Activated T-cell treated with anti-CD3 and anti-CD28 coated beads for 1 hour (primary cell): ENCODE measurements at regions not wholly inside any gene's neighbourhood (a gene's known extent, or its start where the extent isn't known, plus 50 kb on each side); places are given as distances from the start of the nearest gene placed in this dataset.

Experiments
- DNase-seq: peaks from one replicate; pipeline ENCODE4 v3.0.0-alpha.2; 2020; ENCODE audit warnings: low read depth

DNA sequence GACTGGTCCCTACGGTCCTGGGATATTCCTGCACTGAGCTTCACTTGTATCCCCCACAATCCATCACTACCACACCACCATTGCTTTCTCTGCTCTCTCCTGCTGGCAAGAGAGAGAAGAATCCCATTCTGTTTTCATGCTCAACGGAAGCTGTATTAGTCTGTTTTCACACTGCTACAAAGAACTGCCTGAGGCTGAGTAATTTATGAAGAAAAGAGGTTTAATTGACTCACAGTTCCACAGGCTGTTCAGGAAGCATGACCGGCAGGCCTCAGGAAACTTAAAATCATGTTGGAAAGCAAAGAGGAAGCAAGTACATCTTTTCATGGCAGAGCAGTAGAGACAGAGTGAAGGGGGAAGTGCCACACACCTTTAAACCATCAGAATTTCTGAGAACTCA lies 260.4 kb upstream of the LYZL1 start:
- DNase-seq = no peak

DNA sequence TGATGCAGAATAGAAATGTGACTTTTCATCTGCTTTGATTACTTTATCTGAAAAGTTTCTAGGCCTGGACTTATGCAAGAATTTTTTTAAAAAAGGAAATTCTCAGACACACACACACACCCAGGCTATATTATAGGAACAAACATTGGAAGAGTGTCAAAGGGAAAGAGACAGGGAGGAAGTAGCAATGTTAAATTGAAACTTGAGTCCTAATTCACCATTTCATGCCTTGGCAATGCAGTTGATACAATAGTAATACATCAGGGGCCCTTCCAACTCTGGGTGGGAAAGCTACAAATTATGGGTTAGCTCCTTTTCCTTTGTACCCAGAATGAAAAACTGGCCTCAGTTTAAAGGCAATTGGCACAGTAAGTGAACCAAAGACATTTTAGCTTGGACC lies 258.0 kb upstream of the LYZL1 start:
- DNase-seq = no peak

DNA sequence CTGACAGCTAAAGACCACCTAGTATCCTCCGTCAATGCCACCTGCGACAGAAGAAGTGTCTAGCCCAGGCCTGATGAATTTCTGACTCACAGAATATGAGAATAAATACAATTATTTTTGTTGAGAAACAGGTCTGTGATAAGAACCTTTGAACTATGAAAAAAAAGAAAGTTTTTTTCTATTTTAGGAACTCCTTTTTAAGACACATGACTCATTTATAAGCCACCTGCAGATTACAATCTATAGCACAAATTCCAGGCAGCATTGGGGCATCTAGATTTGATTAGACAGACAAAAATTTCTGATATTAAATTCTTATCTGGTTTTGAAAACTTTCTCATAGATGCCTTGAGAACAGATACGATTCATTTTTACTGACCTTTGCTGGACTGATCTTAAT lies 256.7 kb upstream of the LYZL1 start:
- no peak for DNase-seq

DNA sequence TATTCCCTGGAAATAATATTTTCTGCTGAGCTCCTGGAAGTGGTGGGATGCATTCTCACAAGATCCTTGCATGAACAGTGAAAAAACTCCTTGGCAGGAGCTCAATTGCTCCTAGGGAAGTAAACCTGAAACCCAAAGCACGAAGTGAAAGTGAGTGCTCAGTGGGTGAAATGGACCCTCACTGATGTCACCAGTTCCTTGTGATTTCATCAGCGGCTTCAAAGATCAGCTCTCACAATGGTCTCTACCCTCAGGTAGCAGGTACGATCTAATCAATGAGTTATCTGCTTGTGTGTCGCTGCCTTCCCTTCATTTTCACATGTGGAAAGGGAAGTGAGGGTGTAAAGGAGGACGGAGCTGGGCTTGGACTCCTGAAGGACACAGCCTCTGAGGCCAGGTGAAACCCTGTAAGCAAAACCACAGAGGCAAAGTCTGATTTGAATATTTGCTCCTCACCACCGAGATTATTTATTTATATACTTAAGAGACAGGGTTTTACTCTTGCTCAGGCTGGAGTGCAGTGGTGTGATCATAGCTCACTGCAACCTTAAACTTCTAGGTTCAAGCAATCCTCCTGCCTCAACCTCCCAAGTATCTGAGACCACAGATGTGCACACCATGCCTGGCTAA lies 255.4 kb upstream of the LYZL1 start:
- no peak for DNase-seq

DNA sequence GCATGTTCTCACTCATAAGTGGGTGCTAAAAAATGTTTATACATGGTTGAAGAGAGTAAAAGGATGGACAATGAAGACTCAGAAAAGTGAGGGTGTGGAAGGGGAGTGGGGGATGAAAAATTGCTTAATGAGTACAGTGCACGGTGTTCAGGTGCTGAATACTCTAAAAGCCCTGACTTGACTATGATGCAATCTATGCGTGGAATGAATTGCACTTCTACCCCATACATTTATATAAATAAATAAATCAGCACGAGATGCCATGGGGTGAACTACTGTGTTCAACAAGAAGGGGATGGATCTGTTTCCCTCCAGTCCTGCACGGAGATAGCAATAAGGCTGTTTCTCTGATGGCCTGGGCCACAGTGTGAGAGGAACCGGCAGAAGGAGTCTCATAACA lies 254.3 kb upstream of the LYZL1 start:
- DNase-seq = no peak

DNA sequence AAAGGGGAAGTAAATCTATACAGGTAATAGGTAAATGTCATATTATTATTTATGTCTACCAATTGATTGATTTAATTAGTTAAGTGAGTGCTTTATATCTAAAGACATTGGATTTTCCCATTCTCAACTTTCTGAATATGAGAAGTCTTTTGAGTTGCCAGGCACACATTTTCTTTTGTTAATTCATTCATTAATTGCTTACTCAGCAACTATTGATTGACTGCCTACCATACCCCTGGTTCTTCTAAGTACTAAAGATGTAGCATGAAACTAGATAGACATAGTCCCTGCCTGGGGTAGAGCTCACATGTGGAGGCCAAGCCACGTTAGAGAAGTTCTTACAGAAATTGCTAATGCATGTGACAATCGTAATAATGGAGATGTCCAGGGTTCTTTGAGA lies 253.1 kb upstream of the LYZL1 start:
- DNase-seq = no peak

DNA sequence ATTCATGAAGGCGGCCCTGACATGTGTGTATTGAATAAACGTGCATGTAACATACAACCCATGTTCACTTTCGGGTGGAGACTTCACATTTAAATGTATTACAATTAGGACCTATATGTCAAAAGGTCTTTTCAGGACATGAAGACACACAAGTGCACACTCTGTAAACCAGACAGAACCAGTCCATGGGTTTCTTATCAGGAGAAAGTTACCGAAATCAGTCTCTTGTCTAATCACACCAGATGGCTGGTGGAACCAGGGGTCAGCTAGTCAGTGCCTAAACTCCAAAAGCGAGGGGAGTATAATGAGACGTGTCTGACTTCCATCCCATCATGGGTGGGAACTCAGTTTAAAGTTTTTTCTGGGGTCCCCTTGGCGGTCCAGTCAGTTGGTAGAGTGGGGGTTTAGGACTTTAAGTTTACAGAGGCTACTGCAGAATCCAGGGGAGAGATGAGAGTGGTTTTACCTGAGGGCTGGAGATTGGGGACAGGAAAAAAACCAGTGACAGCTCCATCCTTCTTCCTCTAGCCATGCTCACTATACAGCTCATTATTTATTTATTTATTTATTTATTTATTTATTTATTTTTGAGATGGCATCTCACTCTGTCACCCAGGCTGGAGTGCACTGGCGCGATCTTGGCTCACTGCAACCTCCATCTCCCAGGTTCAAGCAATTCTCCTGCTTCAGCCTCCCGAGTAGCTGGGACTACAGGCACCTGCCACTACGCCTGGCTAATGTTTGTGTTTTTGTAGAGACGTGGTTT lies 251.3 kb upstream of the LYZL1 start:
- DNase-seq = no peak

DNA sequence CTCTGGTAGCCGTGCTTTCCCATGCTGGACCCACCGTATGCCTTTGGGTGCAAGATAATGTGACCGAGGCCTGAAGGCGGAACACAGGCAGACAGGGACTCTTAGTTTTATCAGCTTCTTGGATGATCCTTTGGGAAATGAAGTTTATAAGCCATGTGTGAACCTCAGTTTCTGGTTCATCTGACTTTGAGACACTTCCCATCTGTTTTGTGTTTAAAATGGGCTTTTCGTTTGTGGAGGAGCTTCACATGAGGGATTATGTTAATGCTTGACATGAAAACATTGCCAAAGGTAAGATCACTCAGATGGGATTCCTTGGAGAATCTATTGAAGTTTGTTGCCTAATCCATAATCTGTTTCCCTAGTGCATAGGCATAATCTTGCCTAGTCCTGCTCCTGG lies 249.8 kb upstream of the LYZL1 start:
- no peak for DNase-seq

DNA sequence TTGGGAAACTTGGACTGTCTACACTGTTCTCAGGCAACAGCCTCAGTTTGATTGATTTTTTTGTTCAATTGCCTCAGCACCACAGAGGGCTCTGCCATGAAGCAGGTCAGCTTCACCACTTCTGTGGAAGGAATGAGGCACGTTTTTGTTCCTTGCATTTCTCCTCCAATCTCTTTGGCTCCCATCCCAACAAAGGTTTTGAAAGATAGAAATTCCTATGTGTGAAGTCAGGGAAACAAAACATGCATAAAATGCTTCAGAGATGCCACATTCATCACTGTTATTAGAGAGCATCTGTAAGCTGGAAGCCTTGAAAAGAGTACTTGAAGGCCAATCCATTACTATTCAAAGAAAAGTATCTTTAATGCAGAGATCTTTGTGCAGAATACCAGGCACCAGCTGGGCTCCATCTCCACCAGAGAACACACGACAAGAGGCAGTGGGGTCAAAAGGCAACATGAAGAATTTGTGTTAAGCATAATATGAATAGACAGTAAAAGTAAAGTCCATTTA lies 249.1 kb upstream of the LYZL1 start:
- DNase-seq = no peak

DNA sequence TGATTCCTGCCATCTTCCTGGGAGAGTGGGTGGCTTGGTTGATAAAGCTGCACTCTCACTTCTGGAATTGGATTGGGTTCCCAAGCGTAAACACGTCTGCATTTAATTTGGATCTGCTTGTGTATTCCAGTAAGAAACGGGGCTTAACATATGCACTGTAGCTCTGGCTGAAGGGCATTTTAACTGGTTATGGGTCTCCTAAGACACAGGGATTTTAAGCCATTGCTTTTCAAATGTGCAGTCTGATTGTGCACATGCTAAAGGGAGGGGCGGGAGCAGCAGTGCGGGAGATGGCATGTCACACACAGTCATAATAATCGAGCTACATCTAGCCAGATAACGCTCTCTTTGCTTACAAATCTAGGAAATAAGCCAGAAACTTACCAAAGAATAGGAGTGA lies 247.3 kb upstream of the LYZL1 start:
- DNase-seq = no peak

DNA sequence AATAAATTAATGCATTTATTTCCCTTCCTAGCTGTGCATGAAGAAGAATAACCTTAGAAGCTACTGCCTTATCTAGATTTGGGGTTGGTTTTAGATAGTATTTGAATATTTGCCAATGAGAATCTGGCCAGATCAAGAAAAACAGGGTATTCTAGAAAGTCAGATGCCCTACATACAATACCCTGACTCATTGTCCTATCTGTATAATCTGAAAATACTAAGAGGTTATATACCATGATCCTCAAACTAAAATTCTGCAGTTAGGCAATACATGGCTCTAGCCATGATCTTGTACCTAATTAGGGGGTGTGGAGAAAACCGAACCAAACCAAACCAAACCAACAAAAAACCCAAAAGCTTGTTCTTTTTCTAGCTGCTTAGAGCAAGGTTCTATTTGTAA lies 240.4 kb upstream of the LYZL1 start:
- no peak for DNase-seq

DNA sequence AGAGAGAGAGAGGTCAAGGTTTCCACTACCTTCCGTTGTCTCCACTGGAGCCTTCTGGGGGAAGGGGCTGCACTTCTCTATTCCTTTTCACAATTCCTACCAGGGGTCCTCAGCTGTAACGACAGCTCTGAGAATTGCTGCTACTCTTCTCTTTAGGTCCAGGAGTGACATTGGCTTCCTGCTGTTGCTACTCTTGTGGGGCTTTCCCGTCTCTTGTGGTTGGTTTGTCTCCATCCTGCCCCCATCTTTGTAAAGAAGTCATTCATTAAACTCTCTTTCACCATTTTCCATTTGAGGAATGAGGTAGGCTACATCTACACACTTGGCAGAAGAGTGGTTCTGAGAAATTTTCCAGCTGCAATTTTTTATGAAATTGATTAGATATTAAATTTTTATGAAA lies 238.8 kb upstream of the LYZL1 start:
- no peak for DNase-seq

DNA sequence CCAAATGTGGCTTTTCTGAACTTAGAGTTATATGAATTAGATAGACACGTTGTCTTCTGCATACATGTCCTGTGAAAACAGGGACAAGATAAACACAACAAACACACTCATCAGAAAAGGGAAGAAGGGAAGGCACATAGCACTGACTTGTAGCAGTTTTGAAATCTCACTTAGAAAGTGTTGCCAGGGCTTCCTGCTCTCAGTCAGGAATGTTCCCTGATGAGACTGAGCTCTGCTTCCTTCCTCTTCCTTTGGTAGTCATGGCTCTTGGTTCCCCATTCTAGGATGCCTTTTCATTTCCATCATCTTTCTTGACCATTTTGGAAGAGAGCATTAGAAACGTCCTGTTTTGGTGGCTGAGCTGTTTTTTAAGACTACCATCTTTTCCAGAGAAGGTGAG lies 233.8 kb upstream of the LYZL1 start:
- no peak for DNase-seq

DNA sequence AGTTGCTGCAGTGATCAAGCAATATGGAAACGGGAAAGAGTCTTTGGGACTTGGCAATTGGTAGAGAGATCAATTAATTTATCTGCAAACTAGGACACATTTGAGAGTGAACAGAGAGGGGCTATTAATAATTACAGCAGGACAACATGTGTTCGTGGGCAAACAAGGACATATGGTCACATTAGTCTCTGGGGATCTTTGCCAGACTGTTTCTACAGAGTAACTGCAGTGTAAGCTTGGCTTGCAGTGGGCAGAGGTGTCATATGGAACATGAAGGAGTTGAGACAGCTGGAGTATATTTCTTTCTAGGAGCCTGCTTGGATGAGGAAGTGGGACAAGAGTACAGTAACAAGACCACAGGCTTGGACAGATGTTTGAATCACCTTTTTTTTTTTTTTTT lies 232.1 kb upstream of the LYZL1 start:
- no peak for DNase-seq

DNA sequence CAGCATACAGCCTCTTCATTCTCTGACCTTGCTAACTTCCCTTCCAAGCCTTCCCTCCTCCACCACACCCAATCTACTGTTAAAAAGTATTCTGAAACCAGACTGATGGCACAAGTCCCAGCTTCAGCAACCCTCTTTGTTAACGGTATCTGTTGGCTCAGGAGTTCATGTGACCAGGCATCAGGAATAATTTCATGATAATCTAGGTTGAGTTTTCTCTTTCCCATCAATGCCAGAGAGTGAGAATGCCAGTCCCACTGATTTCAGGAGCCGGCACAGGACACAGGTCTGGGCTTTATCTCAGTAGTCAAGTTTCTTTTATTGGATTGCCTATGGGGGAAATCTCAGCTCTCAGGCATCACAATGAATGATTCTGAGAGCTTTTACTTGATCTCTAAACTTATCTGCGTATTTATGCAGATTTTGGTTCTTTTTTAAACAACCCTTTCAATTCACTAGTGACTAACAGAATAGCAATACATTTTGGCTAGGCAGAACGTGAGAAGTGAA lies 231.0 kb upstream of the LYZL1 start:
- DNase-seq = no peak

DNA sequence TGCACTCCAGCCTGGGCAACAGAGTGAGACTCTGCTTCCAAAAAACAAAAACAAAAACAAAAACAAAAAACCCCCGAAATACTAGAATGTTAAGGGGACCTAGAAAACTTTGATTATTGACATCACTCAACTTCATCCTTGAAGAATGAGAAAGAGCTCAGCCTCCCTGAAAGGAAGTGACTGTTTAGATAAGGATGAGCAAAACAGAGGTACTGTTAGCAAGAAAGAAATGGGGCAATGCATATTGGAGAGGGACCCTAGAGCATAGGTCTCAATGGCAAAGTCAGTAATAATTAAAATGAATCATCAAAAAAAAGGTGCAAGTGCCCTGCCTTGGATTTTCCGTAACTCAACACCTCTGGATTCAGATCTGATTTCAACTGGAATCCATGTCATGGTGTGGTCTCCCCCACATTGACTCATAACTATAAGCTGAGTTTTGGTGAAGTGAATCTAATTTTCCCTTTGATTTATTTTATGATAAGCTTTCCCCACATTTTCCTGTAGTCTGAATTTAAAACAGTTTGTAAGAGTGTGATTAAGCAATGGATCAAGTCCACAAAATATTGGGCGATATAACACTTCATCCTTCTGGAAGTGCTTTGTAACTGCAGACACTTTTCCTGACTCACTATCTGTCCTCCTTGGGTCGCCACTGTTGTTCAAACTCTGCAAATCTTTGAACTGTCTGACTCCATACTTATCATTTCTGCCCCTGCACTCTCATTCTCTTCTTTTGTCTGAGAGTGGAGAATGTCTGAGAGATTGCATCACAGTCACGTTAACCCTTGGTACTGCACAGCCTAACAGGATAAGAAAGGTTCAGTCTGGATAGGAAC lies 224.8 kb upstream of the LYZL1 start:
- DNase-seq = no peak

DNA sequence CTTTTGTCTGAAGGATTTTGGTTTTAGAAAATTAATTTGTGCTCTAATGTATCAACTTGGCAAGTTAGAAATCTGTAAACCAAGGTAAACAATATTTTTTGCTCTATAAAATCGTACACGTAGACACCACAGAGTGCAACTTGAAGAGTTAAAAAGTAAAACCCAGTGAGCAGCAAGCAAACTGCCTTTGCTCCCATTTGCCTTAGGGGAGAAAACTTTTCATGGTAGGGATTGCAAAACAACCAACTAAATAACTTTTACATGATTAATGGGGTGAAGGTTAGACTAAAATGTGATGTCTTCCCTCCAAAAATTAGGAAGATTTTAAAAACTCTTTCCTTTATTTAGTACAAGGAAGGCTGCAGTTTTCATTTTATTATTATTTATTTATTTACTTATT lies 224.2 kb upstream of the LYZL1 start:
- DNase-seq = no peak

DNA sequence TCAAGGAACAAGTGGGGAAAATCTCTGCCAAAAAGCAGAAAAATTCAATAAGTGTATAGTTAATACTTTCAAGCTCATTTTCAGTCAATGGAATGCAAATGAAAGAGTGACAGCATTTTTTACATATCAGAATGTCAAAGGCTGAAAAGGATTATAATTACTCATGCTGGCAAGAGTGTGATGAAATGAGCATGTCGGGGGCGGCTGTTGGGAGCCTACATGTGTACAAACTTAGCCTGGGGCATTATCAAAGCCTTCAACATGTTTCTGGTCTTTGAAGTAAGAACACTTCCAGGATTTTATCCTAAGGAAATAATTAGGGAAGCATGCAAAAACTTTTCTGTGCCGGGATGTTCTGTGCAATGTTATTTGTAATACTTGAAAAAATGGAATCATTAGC lies 221.7 kb upstream of the LYZL1 start:
- DNase-seq = no peak

DNA sequence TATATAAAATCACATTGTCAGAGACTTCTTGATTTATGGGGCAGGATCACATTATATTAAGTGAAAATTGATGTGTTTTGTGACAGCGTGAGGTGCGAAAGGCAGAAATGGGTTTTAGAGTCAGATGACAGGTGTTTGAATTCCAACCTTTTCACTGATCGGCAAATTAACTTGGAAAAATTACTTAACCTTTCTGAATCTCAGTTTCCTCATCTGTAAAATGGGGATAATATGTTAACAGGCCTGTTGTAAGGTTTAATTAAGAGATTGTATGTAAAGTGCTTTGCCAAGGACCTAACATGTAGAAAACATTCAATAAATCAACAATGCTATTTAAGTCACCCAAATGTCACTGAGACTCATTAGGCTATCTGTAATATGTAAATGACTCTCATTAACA lies 221.2 kb upstream of the LYZL1 start:
- DNase-seq = no peak

DNA sequence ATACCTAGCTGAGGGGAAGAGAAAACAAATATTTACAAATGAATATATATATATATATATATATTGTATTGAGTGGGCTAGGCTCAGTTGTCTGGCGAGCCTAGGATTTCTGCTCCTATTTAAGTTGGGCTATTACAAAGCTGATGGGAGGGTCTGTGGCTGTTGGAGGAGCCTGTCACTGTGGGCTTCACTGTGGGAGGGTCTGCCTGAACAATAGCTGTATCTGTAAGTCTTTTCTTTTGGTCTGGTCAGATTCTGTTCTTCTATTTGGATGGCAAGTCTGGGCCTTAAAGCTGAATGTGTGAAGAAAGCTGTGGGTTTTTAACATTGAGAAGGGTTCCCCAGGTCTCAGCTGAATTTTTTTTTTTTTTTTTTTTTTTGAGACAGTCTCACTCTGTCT lies 220.6 kb upstream of the LYZL1 start:
- DNase-seq = no peak

DNA sequence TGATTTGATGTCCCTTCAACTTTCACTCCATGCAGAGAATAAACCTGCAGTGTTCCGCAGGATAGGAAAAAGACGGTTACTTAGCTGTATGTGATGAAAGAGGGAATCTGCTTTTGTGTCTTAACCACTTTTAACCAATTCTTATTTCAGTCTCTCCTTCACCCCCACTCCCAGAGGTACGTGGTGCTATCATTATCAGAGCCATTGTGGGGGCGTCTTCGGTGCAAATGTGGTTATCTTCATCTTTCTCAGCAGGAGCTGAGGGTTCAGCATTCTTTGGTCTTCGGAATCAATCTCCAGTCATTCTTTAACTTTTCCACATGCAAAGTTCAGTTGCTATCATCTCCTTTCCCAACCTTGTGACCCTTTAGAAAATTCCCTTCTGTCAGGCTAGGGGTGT lies 219.9 kb upstream of the LYZL1 start:
- DNase-seq = no peak

DNA sequence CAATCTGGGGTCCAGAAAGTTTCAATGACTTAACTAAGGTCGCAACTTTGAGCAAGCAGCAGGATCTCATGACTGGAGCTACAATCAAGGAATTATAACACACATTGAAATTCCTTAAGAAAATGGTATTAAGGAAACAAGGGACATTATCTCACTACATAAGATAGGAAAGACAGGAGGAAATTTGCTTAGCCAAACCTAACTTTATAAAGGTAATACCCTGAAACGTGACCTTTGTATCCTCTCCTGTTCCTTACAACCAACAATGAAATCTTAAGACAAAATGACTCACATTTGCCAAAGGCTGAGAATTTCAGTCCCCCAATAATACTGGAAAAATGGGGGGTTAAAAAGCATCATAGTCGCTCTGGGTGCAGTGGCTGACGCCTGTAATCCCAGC lies 218.9 kb upstream of the LYZL1 start:
- no peak for DNase-seq

DNA sequence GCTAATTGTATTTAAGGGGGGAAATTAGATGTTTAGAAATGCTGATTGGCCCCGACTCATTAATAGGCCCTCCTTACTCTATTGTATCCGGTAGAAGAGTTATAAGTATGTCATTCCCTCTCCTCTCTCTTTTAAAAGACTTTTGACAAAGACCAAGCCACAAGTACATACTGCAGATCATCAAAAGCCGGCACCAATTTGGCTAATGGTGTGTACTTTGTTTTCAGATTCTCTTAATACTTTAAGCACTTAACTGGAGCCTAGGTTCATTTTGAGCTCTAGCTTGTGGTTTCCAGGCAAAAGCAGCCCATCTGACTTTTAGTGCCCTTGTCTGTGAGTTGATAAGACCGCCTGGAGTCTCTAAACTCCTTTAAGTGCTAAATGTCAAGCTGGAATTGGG lies 210.0 kb upstream of the LYZL1 start:
- DNase-seq = no peak
